WTC11 (cell line): ENCODE measurements at regions not wholly inside any gene's neighbourhood (a gene's known extent, or its start where the extent isn't known, plus 50 kb on each side); places are given as distances from the start of the nearest gene placed in this dataset.

Experiments used
- CTCF ChIP-seq: fragments of 200-600 bp; IDR thresholded peaks from 2 replicates; pipeline ENCODE4 v1.8.0; 2022; ENCODE audit warnings: antibody characterized with exemption
- FOXJ3 ChIP-seq: sonication (generic); formaldehyde crosslinking; IDR thresholded peaks from 2 replicates; pipeline ENCODE4 v1.9.0; 2021; ENCODE audit warnings: missing genetic modification reagents, mild to moderate bottlenecking, borderline replicate concordance
- JUN ChIP-seq: sonication (generic); formaldehyde crosslinking; IDR thresholded peaks from 2 replicates; pipeline ENCODE4 v1.8.0; 2023; ENCODE audit warnings: mild to moderate bottlenecking, missing genetic modification reagents
- NFYB ChIP-seq: sonication (generic); formaldehyde crosslinking; conservative IDR thresholded peaks from 2 replicates; pipeline ENCODE4 v1.8.0; 2022; ENCODE audit warnings: low read depth, missing genetic modification reagents
- SP1 ChIP-seq: sonication (generic); formaldehyde crosslinking; conservative IDR thresholded peaks from 2 replicates; pipeline ENCODE4 v1.8.1; 2022; ENCODE audit warnings: missing genetic modification reagents
- ZNF138 ChIP-seq: sonication (generic); formaldehyde crosslinking; conservative IDR thresholded peaks from 2 replicates; pipeline ENCODE4 v1.8.1; 2022; ENCODE audit warnings: mild to moderate bottlenecking, moderate library complexity, missing genetic modification reagents
- ZNF219 ChIP-seq: sonication (generic); formaldehyde crosslinking; IDR thresholded peaks from 2 replicates; pipeline ENCODE4 v1.8.0; 2023; ENCODE audit warnings: missing genetic modification reagents, mild to moderate bottlenecking, borderline replicate concordance
- ZNF232 ChIP-seq: sonication (generic); formaldehyde crosslinking; IDR thresholded peaks from 2 replicates; pipeline ENCODE4 v1.8.0; 2022; ENCODE audit warnings: mild to moderate bottlenecking, missing genetic modification reagents
- ZNF263 ChIP-seq: sonication (generic); formaldehyde crosslinking; IDR thresholded peaks from 2 replicates; pipeline ENCODE4 v1.8.1; 2022; ENCODE audit warnings: low read depth, mild to moderate bottlenecking, moderate library complexity, missing genetic modification reagents
- TF ChIP-seq, protein P1 (sequence below): sonication (generic); formaldehyde crosslinking; IDR thresholded peaks from 2 replicates; pipeline ENCODE4 v1.8.0; 2022; ENCODE audit warnings: mild to moderate bottlenecking, missing genetic modification reagents
- TF ChIP-seq, protein P2 (sequence below): sonication (generic); formaldehyde crosslinking; IDR thresholded peaks from 2 replicates; pipeline ENCODE4 v1.8.1; 2023; ENCODE audit warnings: mild to moderate bottlenecking, missing genetic modification reagents, moderate library complexity

DNA sequence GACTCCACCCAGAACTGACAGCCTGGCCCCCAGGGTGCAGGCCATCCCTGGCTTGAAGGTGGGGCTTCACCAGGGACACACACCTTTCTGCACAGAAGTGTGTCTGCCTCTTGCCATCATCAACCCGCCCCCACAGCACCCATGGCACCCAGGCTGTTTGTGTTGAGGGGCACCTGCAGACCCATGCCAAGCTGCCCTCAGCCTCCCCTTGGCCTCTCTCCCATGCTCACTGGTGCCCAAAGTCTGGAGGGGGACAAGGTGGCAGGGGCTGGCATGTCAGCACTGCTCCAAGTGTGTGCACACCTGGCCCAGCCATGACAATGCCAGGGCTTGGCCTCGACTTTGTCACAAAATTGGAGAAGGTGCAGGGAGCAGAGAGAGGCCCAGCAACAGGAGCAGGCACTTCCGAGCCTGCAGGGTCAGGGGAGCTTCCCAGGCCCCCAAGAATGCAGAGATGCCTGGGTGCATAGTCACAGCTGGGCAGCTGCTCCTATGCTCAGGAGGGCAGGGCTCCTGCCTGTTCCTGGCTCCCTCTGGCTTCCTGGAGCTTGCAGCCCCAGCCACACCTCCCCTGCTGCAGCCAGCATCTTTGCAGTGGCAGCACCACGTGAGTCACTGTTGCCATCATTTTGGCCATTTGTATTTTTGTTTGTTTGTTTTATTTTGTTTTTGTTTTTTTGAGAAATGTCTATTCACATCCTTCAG lies 280.6 kb upstream of the UBE2E3 start:
- TF ChIP-seq ZNF138 (CRISPR knock-in tag) (no peak), CTCF (no peak), ZNF232 (CRISPR knock-in tag) (no peak), SP1 (no peak), ZNF263 (CRISPR knock-in tag) (no peak), JUN (no peak), NFYB (no peak), FOXJ3 (no peak), ZNF219 (CRISPR knock-in tag) (no peak)
- TF ChIP-seq, protein P1, sequence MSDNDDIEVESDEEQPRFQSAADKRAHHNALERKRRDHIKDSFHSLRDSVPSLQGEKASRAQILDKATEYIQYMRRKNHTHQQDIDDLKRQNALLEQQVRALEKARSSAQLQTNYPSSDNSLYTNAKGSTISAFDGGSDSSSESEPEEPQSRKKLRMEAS: no peak
- TF ChIP-seq, protein P2, sequence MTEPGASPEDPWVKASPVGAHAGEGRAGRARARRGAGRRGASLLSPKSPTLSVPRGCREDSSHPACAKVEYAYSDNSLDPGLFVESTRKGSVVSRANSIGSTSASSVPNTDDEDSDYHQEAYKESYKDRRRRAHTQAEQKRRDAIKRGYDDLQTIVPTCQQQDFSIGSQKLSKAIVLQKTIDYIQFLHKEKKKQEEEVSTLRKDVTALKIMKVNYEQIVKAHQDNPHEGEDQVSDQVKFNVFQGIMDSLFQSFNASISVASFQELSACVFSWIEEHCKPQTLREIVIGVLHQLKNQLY (CRISPR knock-in tag): no peak
